NCI-H774 (cell line): ENCODE measurements at regions not wholly inside any gene's neighbourhood (a gene's known extent, or its start where the extent isn't known, plus 50 kb on each side); places are given as distances from the start of the nearest gene placed in this dataset.
A peak's percentile ranks its signal among the peaks of the same experiment; 100 is the strongest.
"Not testable (repeated sequence)": the region's sequence is repeated elsewhere in the genome, so short reads cannot be mapped to it uniquely, and the experiment has no call there.

Experiments used
- DNase-seq: peaks from one replicate; lab custom pipeline; 2025; lab: John Stamatoyannopoulos, UW

DNA sequence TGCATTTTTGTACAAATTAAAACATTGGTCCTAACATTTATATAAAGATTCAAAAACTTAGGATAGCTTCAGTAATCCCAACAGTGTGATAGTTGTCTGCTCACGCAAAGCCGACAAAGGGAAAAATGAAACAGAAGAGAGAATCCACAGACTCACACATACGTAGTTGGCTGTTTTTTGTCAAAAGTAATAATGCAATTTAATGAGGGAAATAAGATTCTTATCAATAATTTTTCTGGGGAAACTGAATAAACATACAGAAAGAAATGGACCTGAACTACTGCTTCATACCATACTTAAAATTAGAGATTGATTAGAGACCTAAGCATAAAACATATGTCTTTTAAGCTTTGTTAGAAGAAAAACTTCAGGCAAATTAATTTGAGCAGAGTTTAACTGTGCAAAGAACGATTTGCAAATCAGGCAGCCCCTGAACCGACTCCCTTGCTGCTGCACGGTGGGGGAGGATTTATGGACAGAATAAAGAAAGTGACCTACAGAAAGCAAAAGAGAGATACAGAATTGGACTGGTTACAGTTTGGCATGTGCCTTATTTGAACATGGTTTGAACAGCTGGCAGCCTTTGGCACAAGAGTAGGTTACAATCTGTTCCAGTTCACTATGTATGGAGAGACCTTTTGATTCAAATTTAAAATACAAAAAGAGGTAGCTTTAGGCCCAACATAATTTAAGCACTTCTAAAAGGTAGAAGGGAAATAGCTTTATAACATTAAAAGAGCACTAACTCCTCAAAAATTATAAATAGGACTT lies 64.9 kb upstream of the CTSV start:
- DNase-seq: peak; percentile 58

DNA sequence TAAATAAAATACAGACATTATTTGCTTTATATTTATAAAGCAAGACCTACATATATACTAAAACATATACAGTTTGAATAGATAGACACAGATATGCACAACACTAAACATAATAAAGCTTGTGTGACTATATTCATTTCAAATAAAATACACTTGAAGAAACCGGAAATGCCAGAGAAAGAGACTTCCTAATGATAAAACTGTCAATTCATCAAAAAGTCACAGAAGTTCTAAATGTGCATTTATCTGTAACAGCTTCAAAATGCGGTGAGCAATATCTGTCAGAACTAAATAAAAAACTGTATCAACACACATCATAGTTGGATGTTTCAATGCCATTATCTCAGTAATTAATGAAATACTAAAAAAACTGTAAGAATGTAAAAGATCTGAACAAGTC lies 60.6 kb upstream of the CTSV start:
- not testable (repeated sequence) for DNase-seq

DNA sequence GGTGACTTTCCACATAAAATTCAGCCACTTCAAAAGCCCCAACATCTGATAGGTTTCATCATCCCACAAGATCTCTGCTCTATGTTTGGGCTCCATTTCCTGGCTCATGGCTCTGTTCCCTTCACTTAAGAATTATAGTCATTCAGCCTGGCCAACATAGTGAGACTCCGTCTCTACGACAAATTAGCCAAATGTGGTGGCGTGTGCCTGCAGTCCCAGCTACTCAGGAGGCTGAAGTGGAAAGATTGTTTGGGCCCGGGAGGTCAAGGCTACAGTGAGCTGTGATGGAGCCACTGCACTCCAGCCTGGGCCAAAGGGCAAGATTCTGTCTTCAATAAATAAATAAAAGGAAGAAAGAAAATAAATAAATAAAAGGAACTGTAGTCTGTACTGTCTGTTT lies 57.9 kb upstream of the CTSV start:
- no peak for DNase-seq

DNA sequence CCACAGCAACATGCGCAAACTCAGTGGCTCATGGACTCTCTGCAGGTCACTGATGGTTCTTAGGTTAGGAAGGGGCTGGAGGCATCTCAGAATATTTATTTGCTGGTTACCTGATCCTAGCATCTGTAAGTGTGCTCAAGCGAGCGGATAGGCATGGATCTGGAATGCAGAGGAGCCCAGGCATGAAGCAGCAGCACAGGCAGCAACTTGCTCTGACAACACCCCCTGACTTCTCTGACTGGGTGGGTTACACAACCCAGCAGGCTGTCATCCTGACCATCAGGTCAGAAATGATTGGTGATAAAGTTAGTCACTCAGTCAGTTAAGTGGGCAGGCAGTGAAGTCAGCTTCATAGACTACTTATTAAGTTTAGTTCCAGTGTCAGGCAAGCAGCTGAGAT lies 50.4 kb upstream of the CTSV start:
- DNase-seq: not testable (repeated sequence)
